ENCODE measurements at regions not wholly inside any gene's neighbourhood (a gene's known extent, or its start where the extent isn't known, plus 50 kb on each side); places are given as distances from the start of the nearest gene placed in this dataset.

DNA sequence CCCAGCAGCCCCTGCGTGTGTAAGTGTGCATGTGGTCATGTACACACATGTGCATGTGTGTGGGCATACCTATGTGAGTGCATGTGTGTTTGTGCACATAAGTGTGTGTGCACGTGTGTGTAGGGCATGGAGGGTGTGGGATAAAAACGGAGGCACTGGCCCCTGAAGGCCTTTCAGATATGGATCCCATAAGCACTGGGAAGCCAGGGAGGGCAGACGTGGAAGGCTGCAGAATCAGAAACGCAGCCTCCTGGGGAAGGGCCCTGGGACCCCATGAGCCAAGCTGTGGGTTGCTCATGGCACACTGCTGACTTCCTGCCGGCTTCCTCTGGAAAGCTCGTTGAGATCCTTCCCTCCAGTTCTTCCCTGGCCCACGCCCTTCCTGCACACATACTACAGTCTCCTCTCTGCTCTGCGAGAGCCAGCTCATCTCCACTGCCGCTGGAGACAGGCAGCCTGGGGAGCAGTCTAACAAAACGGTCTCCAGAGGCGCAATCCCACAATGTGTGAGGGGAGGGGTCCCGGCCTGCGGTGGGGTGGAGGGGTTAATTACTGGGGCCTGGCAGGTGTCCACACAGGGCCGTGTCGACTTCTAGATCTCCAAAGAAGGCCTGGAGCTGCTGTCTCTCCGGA is 435.2 kb upstream of the B3GAT1 start:
- DNase-seq (ENCODE audit: extremely low read depth, low read depth), result no peak
- TF ChIP-seq, protein P1, sequence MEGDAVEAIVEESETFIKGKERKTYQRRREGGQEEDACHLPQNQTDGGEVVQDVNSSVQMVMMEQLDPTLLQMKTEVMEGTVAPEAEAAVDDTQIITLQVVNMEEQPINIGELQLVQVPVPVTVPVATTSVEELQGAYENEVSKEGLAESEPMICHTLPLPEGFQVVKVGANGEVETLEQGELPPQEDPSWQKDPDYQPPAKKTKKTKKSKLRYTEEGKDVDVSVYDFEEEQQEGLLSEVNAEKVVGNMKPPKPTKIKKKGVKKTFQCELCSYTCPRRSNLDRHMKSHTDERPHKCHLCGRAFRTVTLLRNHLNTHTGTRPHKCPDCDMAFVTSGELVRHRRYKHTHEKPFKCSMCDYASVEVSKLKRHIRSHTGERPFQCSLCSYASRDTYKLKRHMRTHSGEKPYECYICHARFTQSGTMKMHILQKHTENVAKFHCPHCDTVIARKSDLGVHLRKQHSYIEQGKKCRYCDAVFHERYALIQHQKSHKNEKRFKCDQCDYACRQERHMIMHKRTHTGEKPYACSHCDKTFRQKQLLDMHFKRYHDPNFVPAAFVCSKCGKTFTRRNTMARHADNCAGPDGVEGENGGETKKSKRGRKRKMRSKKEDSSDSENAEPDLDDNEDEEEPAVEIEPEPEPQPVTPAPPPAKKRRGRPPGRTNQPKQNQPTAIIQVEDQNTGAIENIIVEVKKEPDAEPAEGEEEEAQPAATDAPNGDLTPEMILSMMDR (IDR thresholded peaks at IDR 0.05; ENCODE audit: low read depth, low read length), result no peak

DNA sequence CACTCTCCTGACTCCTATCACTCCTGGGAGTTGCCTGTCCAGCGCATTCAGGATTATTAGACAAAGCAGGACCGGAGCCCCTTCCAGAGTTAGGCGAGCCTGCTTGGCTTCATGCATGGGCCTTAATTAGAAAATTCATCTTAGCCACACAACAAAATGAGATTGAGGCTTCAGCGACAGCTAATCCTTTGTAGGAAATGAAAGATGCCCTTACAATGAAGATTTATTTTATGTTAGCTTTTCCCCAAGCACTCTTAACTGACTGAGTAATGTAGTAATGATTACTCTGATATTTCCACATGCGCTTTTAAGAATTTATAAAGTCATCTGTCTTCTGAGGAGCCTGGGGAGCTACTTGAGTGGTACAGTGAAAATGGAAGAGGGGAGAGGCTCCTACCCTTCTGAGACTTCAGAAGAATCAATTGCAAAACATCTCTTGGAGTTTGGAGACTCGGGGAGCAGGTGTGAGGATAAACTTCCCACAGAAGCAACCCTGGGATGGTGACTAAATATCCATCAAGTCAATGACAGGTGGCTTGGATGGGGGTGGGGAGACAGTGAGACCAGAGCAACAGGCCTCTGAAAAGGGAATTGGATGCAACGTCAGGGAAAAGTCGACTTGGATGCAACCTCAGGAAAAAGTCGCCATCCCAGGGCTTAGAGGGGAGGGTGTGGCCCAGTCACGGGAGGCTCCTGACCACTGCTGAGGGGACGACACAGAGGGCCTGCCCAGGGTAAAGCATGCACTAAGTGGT is 434.5 kb upstream of the B3GAT1 start:
- TF ChIP-seq, protein P1 (IDR thresholded peaks at IDR 0.05; ENCODE audit: low read depth, low read length), result no peak
- no peak for DNase-seq (ENCODE audit: extremely low read depth, low read depth)

DNA sequence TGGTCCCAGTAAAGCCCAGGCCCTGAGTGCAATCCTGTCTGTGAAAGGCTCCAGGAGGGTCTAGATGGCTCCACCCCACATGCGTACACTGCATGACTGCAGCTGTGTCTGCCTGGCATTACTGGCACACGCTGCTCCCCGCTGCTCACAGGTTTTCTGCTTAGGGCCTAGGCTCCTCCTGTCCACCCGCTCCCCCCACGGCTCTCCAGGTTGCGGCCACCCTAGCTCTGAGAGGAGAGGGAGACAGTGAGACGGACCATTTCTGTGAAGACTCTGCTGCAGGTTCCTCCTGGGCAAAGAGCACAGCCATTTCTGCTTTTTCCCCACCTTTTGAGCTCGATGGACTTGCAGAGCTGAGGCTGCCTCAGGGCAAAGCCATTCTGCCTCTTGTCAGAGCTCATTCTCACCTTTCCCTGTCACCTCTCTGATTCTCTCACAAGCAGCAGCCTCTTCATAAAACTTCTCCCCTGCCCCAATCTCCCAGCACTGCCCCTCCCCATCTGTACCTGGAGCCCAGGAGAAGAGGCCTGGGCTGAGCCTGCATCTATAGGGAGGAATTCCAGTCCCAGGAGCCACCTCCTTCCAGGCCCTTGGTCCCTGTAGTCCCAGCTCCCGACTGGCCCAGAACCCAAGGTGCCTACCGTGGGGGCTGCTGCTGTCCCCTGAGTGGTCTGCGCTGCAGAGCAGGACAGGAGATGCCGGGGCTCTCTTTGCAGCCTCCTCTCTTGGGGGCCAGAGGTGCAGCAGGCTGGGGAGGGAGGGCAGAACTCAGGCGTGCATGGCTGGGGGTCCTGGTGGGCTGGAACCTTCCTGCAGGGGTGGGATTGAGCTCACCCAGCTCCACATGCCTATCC is 433.7 kb upstream of the B3GAT1 start:
- TF ChIP-seq, protein P1 (IDR thresholded peaks at IDR 0.05; ENCODE audit: low read depth, low read length), result no peak
- DNase-seq (ENCODE audit: extremely low read depth, low read depth), result no peak

DNA sequence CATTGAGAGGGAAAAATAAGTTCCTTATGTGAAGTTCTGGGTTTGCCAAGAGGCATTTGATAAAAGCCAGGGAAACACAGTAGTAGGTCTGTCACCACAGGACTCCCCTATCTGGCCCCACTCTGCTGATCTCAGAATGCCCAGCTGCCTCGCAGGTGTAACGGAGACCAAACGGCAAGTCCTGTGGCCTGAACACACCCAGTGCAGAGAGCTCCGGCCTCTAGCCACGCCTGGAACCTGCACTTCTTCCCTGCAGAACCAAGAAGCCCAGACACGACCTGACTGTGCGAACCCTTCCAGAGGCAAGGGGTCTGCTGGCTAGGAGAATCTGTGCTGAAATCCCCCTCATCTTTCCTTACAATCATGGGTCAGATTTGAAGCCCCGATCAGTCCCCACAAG is 432.8 kb upstream of the B3GAT1 start:
- no peak for DNase-seq (ENCODE audit: extremely low read depth, low read depth)
- TF ChIP-seq, protein P1 (IDR thresholded peaks at IDR 0.05; ENCODE audit: low read depth, low read length), result no peak

DNA sequence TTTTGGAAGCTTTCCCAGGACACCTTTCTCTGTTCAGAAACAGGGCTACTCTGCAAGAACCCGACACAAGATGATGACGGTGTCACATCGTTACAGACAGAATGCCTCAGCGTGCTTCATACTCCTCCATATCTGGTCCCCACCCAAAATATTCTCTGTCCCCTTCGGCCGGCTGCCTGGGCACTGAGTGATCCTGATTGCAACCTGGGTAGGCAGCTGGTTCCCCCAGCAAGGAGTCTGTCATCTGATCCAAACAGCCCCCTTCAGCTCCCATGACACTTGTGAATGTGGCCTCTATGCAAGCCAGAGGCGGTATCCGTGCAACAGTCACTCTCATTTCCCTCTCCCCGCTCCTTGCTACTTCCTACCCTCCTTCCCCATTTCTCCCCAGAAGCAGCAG is 431.7 kb upstream of the B3GAT1 start:
- DNase-seq (ENCODE audit: extremely low read depth, low read depth), result no peak
- TF ChIP-seq, protein P1 (IDR thresholded peaks at IDR 0.05; ENCODE audit: low read depth, low read length), result no peak

DNA sequence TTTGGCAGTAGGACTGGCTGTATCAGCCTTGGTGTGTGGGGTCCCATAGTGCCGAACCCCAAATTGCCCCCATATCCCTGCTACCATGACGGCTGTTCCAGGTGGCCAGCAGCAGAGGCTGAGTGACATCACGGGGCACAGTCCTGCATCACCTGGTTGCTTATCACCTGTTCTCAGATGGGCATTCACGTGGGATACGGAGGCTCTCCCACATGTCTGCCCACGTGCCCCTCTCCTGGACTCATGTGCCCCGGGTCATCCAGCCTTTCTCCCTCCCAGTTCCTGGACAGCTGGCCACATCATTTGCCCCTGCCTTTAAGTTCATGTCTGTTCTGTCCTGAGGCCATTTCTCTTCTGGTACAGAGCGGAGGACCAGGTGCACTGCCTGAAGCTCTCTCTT is 431.0 kb upstream of the B3GAT1 start:
- TF ChIP-seq, protein P1 (IDR thresholded peaks at IDR 0.05; ENCODE audit: low read depth, low read length), result no peak
- DNase-seq (ENCODE audit: extremely low read depth, low read depth), result no peak

- TF ChIP-seq, protein P1 (IDR thresholded peaks at IDR 0.05; ENCODE audit: low read depth, low read length), result no peak
- DNase-seq (ENCODE audit: extremely low read depth, low read depth), result no peak
Measured at GRCh38 chr11:134841972-134842371, 429.9 kb upstream of the B3GAT1 start.
